BJ (cell line): ENCODE measurements at regions not wholly inside any gene's neighbourhood (a gene's known extent, or its start where the extent isn't known, plus 50 kb on each side); places are given as distances from the start of the nearest gene placed in this dataset.

Source experiments
- CTCF ChIA-PET: fragments of 350-600 bp; formaldehyde crosslinking; extraction: SDS; loops from one replicate; lab custom pipeline; 2021; ENCODE audit warnings: antibody characterized with exemption, inconsistent platforms; lab: Yijun Ruan, JAX
- POLR2A ChIA-PET: fragments of 300-600 bp; sonication (Branson Sonifier 250); formaldehyde crosslinking; extraction: SDS; loops from one replicate; lab custom pipeline; 2021; ENCODE audit warnings: antibody characterized with exemption; lab: Charles Lee
- DNase-seq: peaks from one replicate; pipeline ENCODE4 v3.0.0-alpha.2; 2011; ENCODE audit warnings: low read depth
- H3K27me3 ChIP-seq: 2 replicates; pipeline ENCODE4 v1.6.0; 2011; ENCODE audit warnings: low read length; ENCODE audit not compliant: control insufficient read depth, insufficient read depth
- H3K36me3 ChIP-seq: 2 replicates; pipeline ENCODE4 v1.5.1; 2011; ENCODE audit warnings: low read length; ENCODE audit not compliant: control insufficient read depth, insufficient read depth
- H3K4me3 ChIP-seq: 2 replicates; pipeline ENCODE4 v1.5.1; 2011; ENCODE audit warnings: low read depth, mild to moderate bottlenecking, control low read depth, low read length
- CTCF ChIP-seq: IDR thresholded peaks from 2 replicates; pipeline ENCODE4 v1.5.1; 2011; ENCODE audit warnings: low read depth, mild to moderate bottlenecking, control low read depth, inconsistent platforms, low read length, moderate library complexity; ENCODE audit not compliant: insufficient read depth

DNA sequence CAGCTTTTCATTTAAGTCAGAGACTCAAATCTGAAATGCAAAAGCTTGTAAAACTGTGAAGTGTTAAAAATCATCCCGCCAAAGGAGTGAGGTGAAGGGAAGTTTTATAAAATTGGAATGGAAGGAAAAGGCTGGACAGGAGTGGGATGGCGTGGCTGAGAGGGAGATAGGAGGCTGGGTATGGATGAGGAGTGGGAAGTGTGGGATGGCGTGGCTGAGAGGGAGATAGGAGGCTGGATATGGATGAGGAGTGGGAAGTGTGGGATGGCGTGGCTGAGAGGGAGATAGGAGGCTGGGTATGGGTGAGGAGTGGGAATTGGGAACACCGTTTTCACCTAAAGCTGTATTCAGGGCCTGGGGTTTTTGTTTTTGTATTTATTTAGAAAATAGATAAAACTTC is 59.4 kb upstream of the NKX2-2 start:
- no peaks in the 10 kb centered on the region for H3K36me3 ChIP-seq
- POLR2A ChIA-PET: no interaction called here
- CTCF ChIA-PET: interaction anchor here (0.9 to 3.1 kb wide), 5 partner anchors 11 to 708 kb away, joined by 3 to 11 read pairs (median 3); no protein-coding TSS in a partner anchor
- DNase-seq: no peak
- no peak for TF ChIP-seq CTCF
- H3K27me3 ChIP-seq: no peaks in the 10 kb centered on the region
- H3K4me3 ChIP-seq: no peak overlapping the region

DNA sequence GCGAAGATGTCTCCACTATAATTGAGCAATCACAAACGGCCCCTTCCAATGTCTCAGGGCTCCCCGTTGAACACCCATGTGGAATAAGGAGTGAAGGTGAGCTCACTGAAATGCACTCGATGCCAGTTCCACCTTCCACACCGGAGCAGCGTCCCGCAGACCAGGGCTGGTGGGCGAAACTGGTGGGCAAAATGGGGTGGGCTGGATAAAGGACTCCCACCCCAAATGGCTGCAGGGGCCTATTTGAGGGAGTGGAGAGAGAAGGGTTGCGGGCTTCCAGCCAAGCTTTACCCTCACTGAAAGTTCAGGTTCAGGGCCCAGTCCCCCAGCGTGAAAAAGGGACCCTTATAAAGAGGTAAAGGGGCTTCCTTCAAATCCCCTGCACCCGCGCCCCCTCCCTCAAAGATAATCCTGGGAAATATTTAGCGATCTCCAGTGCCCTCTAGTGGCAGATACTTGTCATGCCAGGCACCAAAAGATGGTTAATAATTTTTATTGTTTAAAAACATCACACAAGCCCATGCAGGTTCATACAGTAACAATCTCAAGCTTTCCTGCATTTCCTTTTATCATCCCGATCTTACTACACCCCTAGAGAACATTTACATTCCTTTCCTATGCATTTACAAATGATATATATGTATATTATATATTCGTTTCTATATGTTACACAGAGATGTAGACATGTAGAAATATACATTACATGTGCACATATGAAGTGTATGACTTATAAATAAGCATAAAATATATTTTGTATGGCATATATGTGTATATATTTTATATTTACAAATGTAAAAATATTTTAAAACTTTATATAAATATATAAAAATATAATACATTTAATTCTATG is 58.2 kb upstream of the NKX2-2 start:
- DNase-seq: no peak
- ChIA-PET POLR2A (no interaction called here), CTCF (interaction anchor here (0.5 to 3.1 kb wide), 22 partner anchors 9 to 737 kb away, joined by 3 to 15 read pairs (median 4); no protein-coding TSS in a partner anchor)

GRCh38 chr20:21570285-21570992 is 56.6 kb upstream of the NKX2-2 start:
- TF ChIP-seq CTCF: no peak
- DNase-seq: no peak
- Histone ChIP-seq H3K36me3 (no peaks in the 10 kb centered on the region), H3K4me3 (no peak overlapping the region), H3K27me3 (no peaks in the 10 kb centered on the region)
- POLR2A ChIA-PET: no interaction called here
- CTCF ChIA-PET: interaction anchor here (0.6 to 3.1 kb wide), 7 partner anchors 13 to 733 kb away, joined by 3 to 15 read pairs (median 5); no protein-coding TSS in a partner anchor

More for the DNA sequence above, 58.2 kb upstream of the NKX2-2 start:
- peak; percentile 86 for TF ChIP-seq CTCF
- no peaks in the 10 kb centered on the region for H3K36me3 ChIP-seq
- no peaks in the 10 kb centered on the region for H3K27me3 ChIP-seq
- no peak overlapping the region for H3K4me3 ChIP-seq

DNA sequence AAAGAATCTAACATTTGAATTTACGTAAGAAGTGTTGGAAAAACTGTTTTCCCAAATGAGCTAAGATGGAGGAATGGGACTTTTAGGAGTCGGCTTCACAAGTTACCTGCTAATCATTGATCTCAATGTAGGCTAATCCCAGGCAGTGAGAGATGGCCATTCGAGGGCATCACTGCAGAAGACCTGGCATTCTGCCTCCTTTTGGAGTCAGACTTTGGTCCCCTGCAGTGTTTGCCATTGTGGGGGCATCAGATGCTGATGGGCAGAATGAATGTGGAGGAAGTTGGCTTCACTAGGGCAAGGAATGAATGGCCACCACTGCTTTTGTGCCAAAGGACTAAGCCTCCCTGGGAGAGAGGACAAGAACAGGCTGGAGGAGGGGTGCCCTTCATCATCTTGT is 55.7 kb upstream of the NKX2-2 start:
- no peak for DNase-seq
- TF ChIP-seq CTCF: no peak
- Histone ChIP-seq H3K4me3 (no peak overlapping the region), H3K36me3 (no peaks in the 10 kb centered on the region), H3K27me3 (no peaks in the 10 kb centered on the region)
- ChIA-PET CTCF (interaction anchor here (1.5 kb wide), 1 partner anchor 732 kb away, joined by 5 read pairs; no protein-coding TSS in a partner anchor), POLR2A (no interaction called here)
